HepG2 (cell line): ENCODE measurements at regions not wholly inside any gene's neighbourhood (a gene's known extent, or its start where the extent isn't known, plus 50 kb on each side); places are given as distances from the start of the nearest gene placed in this dataset.

Source experiments
- EHMT2 ChIP-seq: fragments of 200-600 bp; sonication (generic); IDR thresholded peaks from 2 replicates; pipeline ENCODE4 v1.7.0; 2017; ENCODE audit warnings: antibody characterized with exemption, low read depth, low read length, borderline replicate concordance
- REST ChIP-seq, 2 experiments: IDR thresholded peaks; 2 replicates each; pipeline ENCODE4 v1.6.1; 2011 to 2012; ENCODE audit warnings: low read length in 2 of 2, borderline replicate concordance in 1 of 2, low read depth in 1 of 2, mild to moderate bottlenecking in 1 of 2, moderate library complexity in 1 of 2
- SAP130 ChIP-seq: IDR thresholded peaks from 2 replicates; pipeline ENCODE4 v1.6.1; 2016; ENCODE audit warnings: low read depth
- TFE3 ChIP-seq: IDR thresholded peaks from 2 replicates; pipeline ENCODE4 v1.6.1; 2016
- ZNF280D ChIP-seq: sonication (generic); formaldehyde crosslinking; IDR thresholded peaks from 2 replicates; pipeline ENCODE4 v1.5.1; 2020; ENCODE audit warnings: mild to moderate bottlenecking, missing genetic modification reagents

- TF ChIP-seq ZNF280D (no peak), SAP130 (CRISPR knock-in tag) (0 out of 2 replicates have a peak, but pooled peaks have one; percentile 30), REST (IDR thresholded peaks at IDR 0.05; ENCODE audit: borderline replicate concordance in 1 of 2, low read depth in 1 of 2, low read length in 2 of 2) (peak; percentile 87 to 97), TFE3 (CRISPR knock-in tag) (0 out of 2 replicates have a peak, but pooled peaks have one; percentile 29), EHMT2 (peak; percentile 80)
Measured at GRCh38 chr12:112664569-112664968, 127.0 kb upstream of the RPH3A start (continued).
